ENCODE measurements at regions not wholly inside any gene's neighbourhood (a gene's known extent, or its start where the extent isn't known, plus 50 kb on each side); places are given as distances from the start of the nearest gene placed in this dataset.

- ChIA-PET CTCF (interaction anchor here (1.6 kb wide), 1 partner anchor 9 kb away, joined by 5 read pairs; no protein-coding TSS in a partner anchor), POLR2A (no interaction called here)
- no peak for DNase-seq (ENCODE audit: extremely low spot score)
- TF ChIP-seq, protein P1, sequence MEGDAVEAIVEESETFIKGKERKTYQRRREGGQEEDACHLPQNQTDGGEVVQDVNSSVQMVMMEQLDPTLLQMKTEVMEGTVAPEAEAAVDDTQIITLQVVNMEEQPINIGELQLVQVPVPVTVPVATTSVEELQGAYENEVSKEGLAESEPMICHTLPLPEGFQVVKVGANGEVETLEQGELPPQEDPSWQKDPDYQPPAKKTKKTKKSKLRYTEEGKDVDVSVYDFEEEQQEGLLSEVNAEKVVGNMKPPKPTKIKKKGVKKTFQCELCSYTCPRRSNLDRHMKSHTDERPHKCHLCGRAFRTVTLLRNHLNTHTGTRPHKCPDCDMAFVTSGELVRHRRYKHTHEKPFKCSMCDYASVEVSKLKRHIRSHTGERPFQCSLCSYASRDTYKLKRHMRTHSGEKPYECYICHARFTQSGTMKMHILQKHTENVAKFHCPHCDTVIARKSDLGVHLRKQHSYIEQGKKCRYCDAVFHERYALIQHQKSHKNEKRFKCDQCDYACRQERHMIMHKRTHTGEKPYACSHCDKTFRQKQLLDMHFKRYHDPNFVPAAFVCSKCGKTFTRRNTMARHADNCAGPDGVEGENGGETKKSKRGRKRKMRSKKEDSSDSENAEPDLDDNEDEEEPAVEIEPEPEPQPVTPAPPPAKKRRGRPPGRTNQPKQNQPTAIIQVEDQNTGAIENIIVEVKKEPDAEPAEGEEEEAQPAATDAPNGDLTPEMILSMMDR (IDR thresholded peaks at IDR 0.05; ENCODE audit: control extremely low read depth, extremely low read depth, low read depth, missing control alignments): no peak
Observed at GRCh38 chrX:110437686-110438085, 79.0 kb downstream of the RTL9 start.

GRCh38 chrX:110440016-110440805, 81.6 kb downstream of the RTL9 start:
- DNase-seq (ENCODE audit: extremely low spot score): no peak
- POLR2A ChIA-PET: no interaction called here
- TF ChIP-seq, protein P1 (IDR thresholded peaks at IDR 0.05; ENCODE audit: control extremely low read depth, extremely low read depth, low read depth, missing control alignments): no peak
- CTCF ChIA-PET: interaction anchor here (1.4 to 2.3 kb wide), 3 partner anchors 9 to 407 kb away, joined by 3 to 14 read pairs (median 4); no protein-coding TSS in a partner anchor

DNA sequence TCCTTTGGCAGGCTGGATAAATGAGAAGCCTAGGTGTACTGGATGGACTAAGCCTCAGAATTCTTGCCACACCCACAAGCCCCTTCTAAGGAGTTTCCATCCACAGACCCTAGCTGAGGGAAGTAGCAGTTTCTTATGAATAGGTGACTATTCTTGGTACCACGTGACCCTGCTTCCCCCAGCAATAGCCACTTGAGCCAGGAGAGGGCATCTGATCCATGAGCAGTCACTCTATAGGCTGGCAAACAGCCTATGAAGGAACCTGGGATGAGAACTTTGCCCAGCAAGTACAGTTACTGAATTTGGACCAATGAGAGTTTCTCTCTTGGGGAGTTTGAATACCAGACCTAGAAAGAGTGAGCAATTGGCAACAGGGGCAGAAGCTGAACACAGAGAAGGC, 84.0 kb downstream of the RTL9 start:
- POLR2A ChIA-PET: no interaction called here
- DNase-seq (ENCODE audit: extremely low spot score): no peak
- CTCF ChIA-PET: interaction anchor here (1.1 kb wide), 1 partner anchor 18 kb away, joined by 3 read pairs; no protein-coding TSS in a partner anchor

GRCh38 chrX:110444996-110445395, 86.3 kb downstream of the RTL9 start:
- ChIA-PET POLR2A (no interaction called here), CTCF (interaction anchor here (1.1 to 9.5 kb wide), 2 partner anchors 300 to 402 kb away, joined by 3 to 61 read pairs; no protein-coding TSS in a partner anchor)
- no peak for DNase-seq (ENCODE audit: extremely low spot score)
- TF ChIP-seq, protein P1 (IDR thresholded peaks at IDR 0.05; ENCODE audit: control extremely low read depth, extremely low read depth, low read depth, missing control alignments): no peak

More for the DNA sequence above, 84.0 kb downstream of the RTL9 start:
- TF ChIP-seq, protein P1 (IDR thresholded peaks at IDR 0.05; ENCODE audit: control extremely low read depth, extremely low read depth, low read depth, missing control alignments): no peak

- ChIA-PET POLR2A (no interaction called here), CTCF (interaction anchor here (1.4 to 9.5 kb wide), 4 partner anchors 8 to 405 kb away, joined by 3 to 61 read pairs (median 16); no protein-coding TSS in a partner anchor)
- DNase-seq (ENCODE audit: extremely low spot score): no peak
- TF ChIP-seq, protein P1 (IDR thresholded peaks at IDR 0.05; ENCODE audit: control extremely low read depth, extremely low read depth, low read depth, missing control alignments): no peak
Observed at GRCh38 chrX:110448459-110448858, 89.8 kb downstream of the RTL9 start.

DNA sequence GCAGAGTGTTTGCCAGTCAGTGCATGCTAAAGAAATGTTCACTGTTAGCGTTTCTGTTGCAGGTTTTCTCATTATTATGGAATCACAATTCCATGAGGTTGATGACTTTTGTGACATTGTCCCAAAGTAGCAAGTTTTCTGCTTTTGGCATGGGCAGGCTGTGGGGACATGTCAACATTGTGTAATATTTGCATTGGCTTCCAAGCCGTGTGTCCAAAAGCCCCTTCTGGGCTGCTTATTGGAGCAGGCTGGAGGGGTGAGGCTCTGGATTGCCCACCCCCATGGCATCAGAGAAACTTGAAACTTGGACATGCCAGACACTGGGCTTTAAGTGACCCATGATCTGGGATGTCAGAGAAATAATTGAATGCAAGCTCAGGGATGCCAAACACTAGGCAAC, 90.7 kb downstream of the RTL9 start:
- TF ChIP-seq, protein P1 (IDR thresholded peaks at IDR 0.05; ENCODE audit: control extremely low read depth, extremely low read depth, low read depth, missing control alignments): no peak
- ChIA-PET POLR2A (no interaction called here), CTCF (interaction anchor here (1.4 to 9.5 kb wide), 5 partner anchors 9 to 405 kb away, joined by 3 to 61 read pairs (median 5); no protein-coding TSS in a partner anchor)
- DNase-seq (ENCODE audit: extremely low spot score): no peak

All from GM10248 (cell line).